Naive thymus-derived CD4-positive, alpha-beta T cell (primary cell): ENCODE measurements at regions not wholly inside any gene's neighbourhood (a gene's known extent, or its start where the extent isn't known, plus 50 kb on each side); places are given as distances from the start of the nearest gene placed in this dataset.

Experiments
- ATAC-seq: fragments of 150-1000 bp; cut with Tn5 transposase; 2 replicates; pipeline ENCODE4 v1.10.0; 2021; ENCODE audit warnings: mild to moderate bottlenecking, moderate library complexity
- CTCF ChIA-PET: fragments of 350-600 bp; sonication (Branson Sonifier 250); formaldehyde crosslinking; loops from one replicate; lab custom pipeline; 2021; ENCODE audit warnings: antibody characterized with exemption; lab: Charles Lee
- POLR2A ChIA-PET: fragments of 350-600 bp; sonication (Branson Sonifier 250); formaldehyde crosslinking; loops from one replicate; lab custom pipeline; 2021; ENCODE audit warnings: antibody characterized with exemption, inconsistent platforms; lab: Charles Lee
- DNase-seq, 9 donors: peaks; one replicate each; pipeline versions ENCODE4 v3.0.0 to v3.0.0-alpha.2; 2020 to 2022; ENCODE audit warnings: mixed read lengths in 1 of 9
- H3K27ac ChIP-seq: one replicate; pipeline ENCODE4 v1.7.0; 2013; ENCODE audit warnings: mild to moderate bottlenecking, low read depth, low read length, moderate library complexity
- H3K27me3 ChIP-seq, 2 donors: one replicate each; pipeline ENCODE4 v1.7.0; 2013; ENCODE audit warnings: low read length in 2 of 2, mild to moderate bottlenecking in 2 of 2, moderate library complexity in 2 of 2; ENCODE audit not compliant: control insufficient read depth in 2 of 2, insufficient read depth in 2 of 2
- H3K36me3 ChIP-seq, 3 experiments: 1 replicate in 2 of 3; 2 replicates in 1 of 3; pipeline ENCODE4 v1.7.0; 2013; ENCODE audit warnings: low read length in 3 of 3, mild to moderate bottlenecking in 3 of 3, moderate library complexity in 1 of 3; ENCODE audit not compliant: insufficient read depth in 3 of 3, control insufficient read depth in 2 of 3
- H3K4me1 ChIP-seq, 2 donors: one replicate each; pipeline ENCODE4 v1.7.0; 2013; ENCODE audit warnings: low read length in 2 of 2, mild to moderate bottlenecking in 2 of 2, moderate library complexity in 1 of 2; ENCODE audit not compliant: control insufficient read depth in 2 of 2, insufficient read depth in 2 of 2
- H3K4me3 ChIP-seq: 2 replicates; pipeline ENCODE4 v1.7.0; 2013; ENCODE audit warnings: mild to moderate bottlenecking, low read length
- H3K9me3 ChIP-seq, 3 experiments: 1 replicate in 2 of 3; 2 replicates in 1 of 3; pipeline ENCODE4 v1.7.0; 2013; ENCODE audit warnings: low read length in 3 of 3; ENCODE audit not compliant: control insufficient read depth in 2 of 3
- H3K27ac Mint-ChIP-seq, 9 donors: one replicate each; pipeline ENCODE4 v1.8.0; 2020 to 2022; ENCODE audit warnings: mixed read lengths in 9 of 9, mild to moderate bottlenecking in 8 of 9, moderate library complexity in 5 of 9, inconsistent platforms in 2 of 9
- H3K27me3 Mint-ChIP-seq, 5 donors: one replicate each; pipeline ENCODE4 v1.8.0; 2021 to 2022; ENCODE audit warnings: mixed read lengths in 5 of 5, mild to moderate bottlenecking in 1 of 5
- H3K36me3 Mint-ChIP-seq, 5 donors: one replicate each; pipeline ENCODE4 v1.8.0; 2020 to 2022; ENCODE audit warnings: mixed read lengths in 5 of 5, mild to moderate bottlenecking in 3 of 5, inconsistent platforms in 1 of 5
- H3K4me1 Mint-ChIP-seq, 7 donors: one replicate each; pipeline ENCODE4 v1.8.0; 2020 to 2022; ENCODE audit warnings: mixed read lengths in 7 of 7, mild to moderate bottlenecking in 3 of 7, inconsistent platforms in 1 of 7
- H3K4me3 Mint-ChIP-seq, 10 donors: one replicate each; pipeline ENCODE4 v1.8.0; 2020 to 2022; ENCODE audit warnings: mild to moderate bottlenecking in 10 of 10, mixed read lengths in 10 of 10, moderate library complexity in 6 of 10, inconsistent platforms in 2 of 10
- H3K9me3 Mint-ChIP-seq, 11 donors: one replicate each; pipeline ENCODE4 v1.8.0; 2020 to 2022; ENCODE audit warnings: mixed read lengths in 11 of 11, mild to moderate bottlenecking in 4 of 11, inconsistent platforms in 1 of 11, moderate library complexity in 1 of 11
- intact Hi-C, 2 donors: fragments of 100-400 bp; cut with micrococcal nuclease; formaldehyde crosslinking; loops; one replicate each; pipeline ENCODE4 v1.15.1; 2023

DNA sequence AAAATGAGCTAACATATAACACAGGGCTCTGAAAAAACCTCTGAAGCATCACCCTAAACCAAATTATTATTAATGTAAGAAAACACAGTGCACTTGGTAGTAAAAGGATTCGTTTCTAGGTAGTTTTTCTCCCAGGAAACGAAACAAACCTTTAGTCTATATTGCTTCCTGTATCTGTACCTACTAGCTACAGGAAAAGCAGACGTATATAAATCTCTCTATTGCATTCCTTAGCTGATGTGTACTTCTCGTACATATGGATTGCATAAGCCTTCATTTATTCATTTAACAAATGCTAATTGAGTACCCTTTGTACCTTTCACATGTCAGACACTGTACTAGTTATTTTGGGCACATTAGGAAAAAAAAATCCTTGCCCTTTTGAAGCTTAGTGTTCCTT is 85.0 kb upstream of the RASA1 start:
- no peaks in the 10 kb centered on the region for H3K9me3 Mint-ChIP-seq
- peaks cover 0 to 3% (median 0%) of the 10 kb centered on the region in 5 donors for H3K27me3 Mint-ChIP-seq
- CTCF ChIA-PET = interaction anchor here (1.0 kb wide), 1 partner anchor 19 kb away, joined by 3 read pairs; no protein-coding TSS in a partner anchor
- peak overlapping the region in 8 of 9 donors; percentile 62 to 90 (median 82) for H3K27ac Mint-ChIP-seq
- DNase-seq (peak in 6 of 9 donors; percentile 2 to 30 (median 14)), ATAC-seq (peak; percentile 41)
- H3K36me3 ChIP-seq = no peaks in the 10 kb centered on the region
- H3K36me3 Mint-ChIP-seq = no peaks in the 10 kb centered on the region
- peaks cover 0 to 9% of the 10 kb centered on the region in 2 donors for H3K4me1 ChIP-seq
- H3K27ac ChIP-seq = peak overlapping the region; percentile 10
- no peaks in the 10 kb centered on the region for H3K9me3 ChIP-seq
- H3K4me3 ChIP-seq = peak overlapping the region; percentile 35
- peak overlapping the region in 9 of 10 donors; percentile 50 to 82 (median 75) for H3K4me3 Mint-ChIP-seq
- POLR2A ChIA-PET = interaction anchor here (0.6 to 1.3 kb wide), 3 partner anchors 10 to 171 kb away, joined by 3 to 4 read pairs (median 3); no protein-coding TSS in a partner anchor
- intact Hi-C loops = loop anchor here in 1 of 2 donors (1.0 kb wide), 1 partner anchor 12 kb away; no protein-coding TSS in a partner anchor
- peaks cover 8 to 25% (median 17%) of the 10 kb centered on the region in 7 donors for H3K4me1 Mint-ChIP-seq
- H3K27me3 ChIP-seq = no peaks in the 10 kb centered on the region

DNA sequence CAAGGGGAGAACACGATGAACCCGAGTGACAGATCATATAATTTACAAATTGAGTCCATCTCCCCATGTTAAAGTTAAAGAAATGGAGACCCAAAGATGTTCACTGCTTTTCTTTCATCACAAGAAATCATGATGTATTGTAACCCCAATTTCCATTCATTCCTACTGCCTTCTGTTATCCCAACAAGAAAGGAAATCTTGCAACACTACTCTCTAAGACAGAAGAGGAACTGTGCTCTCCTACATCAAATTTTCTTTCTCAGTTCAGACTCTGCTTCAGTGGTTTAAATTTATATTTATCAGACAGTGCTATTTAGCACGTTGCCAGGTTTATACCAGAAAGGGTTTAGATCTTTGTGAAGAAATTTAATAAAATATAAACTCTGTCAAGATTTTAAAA is 83.8 kb upstream of the RASA1 start:
- no peaks in the 10 kb centered on the region for H3K27me3 ChIP-seq
- CTCF ChIA-PET = interaction anchor here (0.9 kb wide), 1 partner anchor 25 kb away, joined by 3 read pairs; no protein-coding TSS in a partner anchor
- no peaks in the 10 kb centered on the region for H3K36me3 Mint-ChIP-seq

DNA sequence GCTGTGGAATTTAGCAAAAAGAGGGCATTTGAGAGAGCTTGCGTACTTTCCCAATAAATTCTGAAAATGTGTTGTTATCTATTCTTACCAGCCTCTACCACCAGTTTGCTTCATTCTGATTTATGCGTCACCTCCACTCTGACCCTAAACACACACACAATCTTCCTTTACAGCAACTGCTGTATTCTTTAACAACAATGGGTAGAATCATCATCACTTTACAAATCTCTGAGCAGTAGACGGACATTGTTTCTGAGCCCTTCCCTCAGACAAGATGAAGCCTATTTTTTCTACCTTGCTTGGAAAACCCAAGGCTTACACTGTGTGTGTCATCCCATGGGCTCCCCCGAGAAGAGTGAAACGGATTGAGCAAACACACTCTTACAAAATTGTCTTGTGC is 83.1 kb upstream of the RASA1 start:
- H3K27ac ChIP-seq = no peak overlapping the region
- no peak overlapping the region for H3K4me3 Mint-ChIP-seq
- POLR2A ChIA-PET = no interaction called here
- H3K36me3 Mint-ChIP-seq = no peaks in the 10 kb centered on the region
- CTCF ChIA-PET = no interaction called here
- H3K27ac Mint-ChIP-seq = peak overlapping the region in 1 of 9 donors; percentile 24
- peaks cover 8 to 25% (median 17%) of the 10 kb centered on the region in 7 donors for H3K4me1 Mint-ChIP-seq
- peaks cover 0 to 3% (median 0%) of the 10 kb centered on the region in 5 donors for H3K27me3 Mint-ChIP-seq
- H3K9me3 ChIP-seq = no peaks in the 10 kb centered on the region
- ATAC-seq = no peak
- H3K9me3 Mint-ChIP-seq = no peaks in the 10 kb centered on the region
- H3K4me1 ChIP-seq = peaks cover 0 to 9% of the 10 kb centered on the region in 2 donors
- H3K36me3 ChIP-seq = no peaks in the 10 kb centered on the region
- H3K27me3 ChIP-seq = no peaks in the 10 kb centered on the region
- intact Hi-C loops = loop anchor here in 1 of 2 donors (5.0 kb wide), 1 partner anchor 58 kb away; no protein-coding TSS in a partner anchor
- no peak for DNase-seq
- H3K4me3 ChIP-seq = no peak overlapping the region

More for the DNA sequence above, 83.8 kb upstream of the RASA1 start:
- Mint-ChIP-seq H3K27ac (peak overlapping the region in 4 of 9 donors; percentile 3 to 83 (median 8)), H3K4me3 (peak overlapping the region in 1 of 10 donors; percentile 74), H3K27me3 (peaks cover 0 to 3% (median 0%) of the 10 kb centered on the region in 5 donors), H3K4me1 (peaks cover 8 to 25% (median 17%) of the 10 kb centered on the region in 7 donors), H3K9me3 (no peaks in the 10 kb centered on the region)
- intact Hi-C loops = no loop called here
- no peak for DNase-seq
- ATAC-seq = no peak
- Histone ChIP-seq H3K27ac (no peak overlapping the region), H3K36me3 (no peaks in the 10 kb centered on the region), H3K4me3 (no peak overlapping the region), H3K9me3 (no peaks in the 10 kb centered on the region), H3K4me1 (peaks cover 0 to 9% of the 10 kb centered on the region in 2 donors)
- POLR2A ChIA-PET = no interaction called here

DNA sequence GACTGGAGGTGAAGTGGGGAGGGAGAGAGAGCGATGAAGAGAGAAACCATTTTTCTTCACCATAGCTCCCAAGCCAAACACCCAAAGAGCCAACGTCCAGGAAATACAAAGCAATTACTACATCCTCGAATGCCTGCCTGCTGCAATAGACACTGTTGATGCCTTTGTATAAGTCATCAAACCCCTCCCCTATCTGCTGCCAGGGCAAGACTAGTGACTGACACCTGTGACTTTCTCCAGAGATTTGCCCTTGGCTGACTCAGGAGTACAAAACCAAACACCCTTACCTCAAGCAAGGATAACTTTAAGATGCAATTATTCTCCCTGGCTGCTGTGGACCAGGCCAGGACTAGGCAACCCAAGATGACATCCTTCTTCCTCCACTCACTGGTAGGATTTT is 81.8 kb upstream of the RASA1 start:
- CTCF ChIA-PET = no interaction called here
- DNase-seq = no peak
- Histone ChIP-seq H3K4me3 (no peak overlapping the region), H3K27me3 (no peaks in the 10 kb centered on the region), H3K4me1 (peaks cover 0 to 9% of the 10 kb centered on the region in 2 donors), H3K36me3 (no peaks in the 10 kb centered on the region), H3K27ac (no peak overlapping the region), H3K9me3 (no peaks in the 10 kb centered on the region)
- intact Hi-C loops = loop anchor here in 1 of 2 donors (5.0 kb wide), 1 partner anchor 56 kb away; no protein-coding TSS in a partner anchor
- Mint-ChIP-seq H3K27me3 (peaks cover 0 to 3% (median 0%) of the 10 kb centered on the region in 5 donors), H3K4me3 (no peak overlapping the region), H3K36me3 (no peaks in the 10 kb centered on the region), H3K4me1 (peaks cover 8 to 31% (median 21%) of the 10 kb centered on the region in 7 donors), H3K9me3 (no peaks in the 10 kb centered on the region), H3K27ac (no peak overlapping the region)
- POLR2A ChIA-PET = no interaction called here
- ATAC-seq = no peak

DNA sequence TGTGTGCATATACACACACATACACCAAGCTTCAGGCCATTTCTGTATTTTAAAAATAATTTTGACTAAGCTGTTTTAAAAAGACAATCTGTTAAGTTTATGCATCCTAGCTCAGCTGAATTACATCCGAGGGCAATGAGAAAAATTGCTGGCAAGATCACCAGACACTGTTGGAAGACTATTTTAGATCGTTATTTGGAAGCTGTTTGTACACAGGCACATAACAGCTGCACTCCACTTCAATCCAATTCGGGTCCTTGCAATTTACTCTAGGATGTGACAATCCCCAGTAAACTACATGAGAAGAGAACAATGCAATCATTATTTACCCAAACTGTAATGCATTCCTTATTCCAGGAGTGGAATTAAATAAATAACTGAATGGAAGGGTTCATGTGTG is 79.3 kb upstream of the RASA1 start:
- no peaks in the 10 kb centered on the region for H3K4me1 ChIP-seq
- ATAC-seq (no peak), DNase-seq (no peak)
- Mint-ChIP-seq H3K4me3 (no peak overlapping the region), H3K4me1 (peaks cover 2 to 18% (median 11%) of the 10 kb centered on the region in 7 donors), H3K9me3 (no peaks in the 10 kb centered on the region), H3K27ac (no peak overlapping the region), H3K27me3 (peaks cover 0 to 3% (median 0%) of the 10 kb centered on the region in 5 donors), H3K36me3 (no peaks in the 10 kb centered on the region)
- ChIA-PET POLR2A (no interaction called here), CTCF (no interaction called here)
- H3K27ac ChIP-seq = no peak overlapping the region
- H3K36me3 ChIP-seq = no peaks in the 10 kb centered on the region
- no peaks in the 10 kb centered on the region for H3K9me3 ChIP-seq
- H3K4me3 ChIP-seq = no peak overlapping the region
- intact Hi-C loops = loop anchor here in 1 of 2 donors (5.0 kb wide), 1 partner anchor 54 kb away; no protein-coding TSS in a partner anchor
- H3K27me3 ChIP-seq = no peaks in the 10 kb centered on the region

DNA sequence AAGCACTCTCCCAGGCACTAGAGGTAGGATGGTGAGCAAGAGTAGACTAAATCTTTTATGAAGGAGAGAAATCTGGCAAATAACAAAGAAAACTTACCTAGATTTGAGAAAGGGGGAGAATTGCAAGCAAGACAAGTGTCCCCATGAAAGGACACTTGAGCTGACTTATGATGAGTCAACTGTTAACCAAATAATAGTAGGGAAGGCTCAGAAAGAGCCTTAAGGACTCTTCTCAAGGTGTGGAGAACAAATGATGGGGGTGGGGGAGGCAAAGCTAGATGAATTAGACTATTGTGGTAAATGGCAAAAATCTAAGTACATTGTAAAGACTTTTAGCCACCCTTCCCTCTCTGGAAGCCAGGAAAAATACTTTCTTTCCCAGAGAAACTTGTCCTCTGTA is 77.6 kb upstream of the RASA1 start:
- peaks cover 2 to 23% (median 10%) of the 10 kb centered on the region in 7 donors for H3K4me1 Mint-ChIP-seq
- H3K9me3 Mint-ChIP-seq = no peaks in the 10 kb centered on the region
- intact Hi-C loops = loop anchor here (5.0 kb wide), 2 partner anchors 68 to 108 kb away; no protein-coding TSS in a partner anchor
- H3K27me3 Mint-ChIP-seq = no peaks in the 10 kb centered on the region
- Histone ChIP-seq H3K27me3 (no peaks in the 10 kb centered on the region), H3K36me3 (no peaks in the 10 kb centered on the region), H3K27ac (no peak overlapping the region), H3K4me1 (peaks cover 0 to under 1% of the 10 kb centered on the region in 2 donors), H3K4me3 (no peak overlapping the region), H3K9me3 (no peaks in the 10 kb centered on the region)
- POLR2A ChIA-PET = no interaction called here
- H3K4me3 Mint-ChIP-seq = no peak overlapping the region
- no peaks in the 10 kb centered on the region for H3K36me3 Mint-ChIP-seq
- ATAC-seq (no peak), DNase-seq (no peak)
- H3K27ac Mint-ChIP-seq = no peak overlapping the region
- CTCF ChIA-PET = no interaction called here
